Lower lobe of right lung (tissue), 2 donors: ENCODE measurements at regions not wholly inside any gene's neighbourhood (a gene's known extent, or its start where the extent isn't known, plus 50 kb on each side); places are given as distances from the start of the nearest gene placed in this dataset.

ENCODE experiments used
- ATAC-seq, 2 donors: fragments of 200-7000 bp; cut with Tn5 transposase; one replicate each; pipeline ENCODE4 v1.9.1; 2020 to 2022; ENCODE audit warnings: mild to moderate bottlenecking in 2 of 2, moderate library complexity in 2 of 2
- DNase-seq: peaks from one replicate; pipeline ENCODE4 v3.0.0-alpha.2; 2020
- H3K27ac ChIP-seq: fragments of 200-600 bp; one replicate; pipeline ENCODE4 v1.8.0; 2022
- H3K27me3 ChIP-seq: fragments of 200-600 bp; one replicate; pipeline ENCODE4 v1.8.0; 2022; ENCODE audit warnings: low read depth
- H3K36me3 ChIP-seq: fragments of 200-600 bp; one replicate; pipeline ENCODE4 v1.8.0; 2022; ENCODE audit warnings: mild to moderate bottlenecking
- H3K4me1 ChIP-seq: fragments of 200-600 bp; one replicate; pipeline ENCODE4 v1.8.0; 2022
- H3K4me3 ChIP-seq: fragments of 200-600 bp; one replicate; pipeline ENCODE4 v1.8.0; 2022; ENCODE audit warnings: mild to moderate bottlenecking
- H3K9me3 ChIP-seq: fragments of 200-600 bp; one replicate; pipeline ENCODE4 v1.8.0; 2022
- CTCF ChIP-seq: fragments of 200-600 bp; IDR thresholded peaks from one replicate; pipeline ENCODE4 v1.8.0; 2022; ENCODE audit warnings: antibody characterized with exemption, mild to moderate bottlenecking
- intact Hi-C: fragments of 100-400 bp; cut with DNase I; formaldehyde crosslinking; loops from one replicate; pipeline ENCODE4 v1.11.0; 2022
- donor health status: DM: no; HTN: yes; CAD: no; lungs with severe emphysema.

DNA sequence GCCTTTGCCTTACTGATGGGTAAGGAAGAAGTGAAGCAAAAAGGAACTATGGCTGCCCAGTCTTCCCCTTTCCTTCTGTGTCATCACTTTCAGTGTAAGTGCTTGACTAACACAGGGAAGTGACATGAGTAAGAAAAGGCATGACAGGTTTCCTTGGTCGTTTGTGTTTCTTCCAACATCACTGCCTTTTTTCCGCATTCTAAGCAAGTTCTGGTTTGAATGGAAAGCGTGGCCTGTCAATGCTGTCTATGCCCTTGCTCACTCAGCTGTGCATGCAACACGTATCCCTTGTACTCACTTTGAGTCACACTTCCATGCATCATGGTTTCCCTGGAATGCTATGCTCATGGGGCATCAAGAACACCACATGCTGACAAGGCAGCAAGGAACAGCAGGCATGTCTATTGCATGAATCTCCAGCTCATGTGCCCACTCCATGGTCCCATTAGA, 111.8 kb downstream of the OAT start:
- DNase-seq, result no peak

GRCh38 chr10:124306520-124306919, 112.2 kb downstream of the OAT start:
- ATAC-seq (no peak), DNase-seq (no peak)
- no peaks in the 10 kb centered on the region for H3K9me3 ChIP-seq
- no peaks in the 10 kb centered on the region for H3K4me1 ChIP-seq
- no peaks in the 10 kb centered on the region for H3K36me3 ChIP-seq
- no peak overlapping the region for H3K27ac ChIP-seq
- H3K27me3 ChIP-seq, result no peaks in the 10 kb centered on the region
- H3K4me3 ChIP-seq, result no peak overlapping the region
- intact Hi-C loops, result no loop called here
- no peak for TF ChIP-seq CTCF

More for the DNA sequence above, 111.8 kb downstream of the OAT start:
- peak; percentile 72 to 80 for ATAC-seq
- no peaks in the 10 kb centered on the region for H3K4me1 ChIP-seq
- no peaks in the 10 kb centered on the region for H3K36me3 ChIP-seq
- H3K9me3 ChIP-seq, result no peaks in the 10 kb centered on the region
- no peak for TF ChIP-seq CTCF
- H3K4me3 ChIP-seq, result no peak overlapping the region
- H3K27me3 ChIP-seq, result no peaks in the 10 kb centered on the region
- intact Hi-C loops, result no loop called here
- no peak overlapping the region for H3K27ac ChIP-seq

GRCh38 chr10:124305984-124306383, 112.7 kb downstream of the OAT start:
- H3K4me3 ChIP-seq, result no peak overlapping the region
- intact Hi-C loops, result no loop called here
- H3K27ac ChIP-seq, result no peak overlapping the region
- no peaks in the 10 kb centered on the region for H3K27me3 ChIP-seq
- H3K36me3 ChIP-seq, result no peaks in the 10 kb centered on the region
- no peak for DNase-seq
- TF ChIP-seq CTCF, result no peak
- H3K9me3 ChIP-seq, result no peaks in the 10 kb centered on the region
- ATAC-seq, result no peak
- no peaks in the 10 kb centered on the region for H3K4me1 ChIP-seq

DNA sequence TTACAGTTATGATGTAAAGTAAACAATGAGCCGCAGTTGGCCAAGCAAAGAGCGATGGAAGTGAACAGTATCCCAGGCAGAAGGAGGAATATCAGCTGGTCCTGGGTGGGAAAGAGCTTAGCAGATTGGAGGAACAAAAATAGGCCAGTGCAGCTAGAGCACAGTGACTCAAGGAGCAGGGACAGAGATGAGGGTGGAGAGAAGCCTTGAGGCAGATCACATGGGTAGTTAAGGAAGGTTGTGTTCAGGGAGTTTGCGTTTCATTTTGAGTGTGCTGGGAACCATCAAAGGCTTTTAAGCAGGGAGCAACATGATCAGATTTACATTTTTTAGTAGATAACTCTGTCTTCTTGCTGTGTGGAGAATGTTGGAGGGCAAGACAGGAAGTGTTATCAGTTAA, 113.6 kb downstream of the OAT start:
- no peak for ATAC-seq
- TF ChIP-seq CTCF, result no peak
- Histone ChIP-seq H3K4me1 (no peaks in the 10 kb centered on the region), H3K4me3 (no peak overlapping the region), H3K27me3 (no peaks in the 10 kb centered on the region), H3K36me3 (no peaks in the 10 kb centered on the region), H3K27ac (no peak overlapping the region), H3K9me3 (peaks cover 4% of the 10 kb centered on the region)
- intact Hi-C loops, result no loop called here
- no peak for DNase-seq

DNA sequence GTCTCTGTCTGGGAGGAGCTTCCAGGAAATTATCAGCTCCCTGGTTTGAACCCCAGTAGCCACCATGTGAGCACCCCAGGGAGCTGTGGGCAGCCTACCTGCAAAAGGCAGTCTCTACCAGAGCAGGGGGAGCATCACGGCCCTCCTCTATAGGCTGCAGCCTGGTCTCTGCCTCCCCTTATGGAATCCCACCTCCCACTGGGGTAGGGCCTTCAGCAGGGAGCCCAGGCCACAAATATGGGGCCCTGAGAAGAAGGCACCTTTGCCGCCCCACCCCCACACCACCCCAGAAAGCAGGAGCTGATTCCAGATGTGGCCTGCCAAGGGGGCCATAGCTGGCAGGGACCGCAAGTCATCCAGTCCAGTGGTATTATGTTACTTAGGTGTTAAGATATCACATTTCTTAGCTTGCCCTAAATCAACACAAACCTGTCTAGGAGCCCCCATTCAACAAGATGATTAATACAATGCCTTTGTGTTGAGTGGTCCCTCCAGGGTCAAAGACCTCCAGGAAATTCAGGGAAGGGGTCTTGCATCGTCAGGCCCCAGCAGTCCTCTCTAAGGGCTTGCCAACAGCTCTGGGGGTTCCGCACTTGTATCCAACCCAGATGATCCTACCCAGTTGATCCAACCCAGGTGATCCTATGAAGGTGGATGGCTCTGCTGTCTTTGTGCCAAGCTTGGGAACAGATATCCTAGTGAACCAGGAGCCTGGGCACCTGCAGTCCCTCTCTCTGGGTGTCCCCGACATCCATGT, 114.9 kb downstream of the OAT start:
- H3K27ac ChIP-seq, result no peak overlapping the region
- no peaks in the 10 kb centered on the region for H3K27me3 ChIP-seq
- intact Hi-C loops, result no loop called here
- ATAC-seq (no peak), DNase-seq (no peak)
- no peaks in the 10 kb centered on the region for H3K36me3 ChIP-seq
- no peaks in the 10 kb centered on the region for H3K4me1 ChIP-seq
- TF ChIP-seq CTCF, result no peak
- no peak overlapping the region for H3K4me3 ChIP-seq
- H3K9me3 ChIP-seq, result peaks cover 4% of the 10 kb centered on the region
